ENCODE measurements at regions not wholly inside any gene's neighbourhood (a gene's known extent, or its start where the extent isn't known, plus 50 kb on each side); places are given as distances from the start of the nearest gene placed in this dataset.

DNA sequence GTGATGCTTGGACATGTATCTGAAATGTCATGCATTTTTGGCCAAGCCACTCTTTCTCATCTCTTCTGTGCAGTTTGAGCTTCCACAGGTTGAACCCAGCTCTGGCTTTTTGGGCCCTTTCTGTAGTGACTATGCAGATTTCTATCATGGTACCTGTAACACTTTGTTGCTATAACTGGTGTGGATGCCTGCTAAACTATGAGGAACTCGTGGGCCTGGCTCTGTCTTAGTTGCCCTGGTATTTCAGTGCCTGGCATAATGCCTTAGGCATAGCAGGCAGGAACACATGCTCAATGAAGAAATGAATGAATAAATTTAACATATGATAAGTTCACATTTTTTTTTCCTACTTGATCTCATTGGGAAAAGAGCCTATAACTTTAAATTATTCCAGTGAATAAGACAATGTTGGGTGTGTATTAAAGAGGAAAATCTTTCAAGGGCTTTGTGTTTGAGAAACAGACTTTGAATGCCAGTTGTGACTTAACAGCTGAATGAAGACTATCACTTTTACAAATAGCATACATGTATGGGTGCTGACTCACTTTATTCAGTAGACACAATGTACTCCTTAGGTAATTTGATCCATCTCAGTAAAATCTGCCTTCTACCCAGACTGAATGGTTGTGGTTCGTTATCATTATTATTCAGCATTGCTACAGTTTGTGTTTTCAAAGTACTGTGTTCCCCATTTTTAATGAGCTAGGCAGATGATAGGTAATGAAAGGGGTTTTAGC lies 86.4 kb upstream of the MAP4K3 start:
- Histone ChIP-seq H3K4me3 (ENCODE audit: low read depth, low read length, poor library complexity, severe bottlenecking) (no peak overlapping the region), H3K27me3 (replicated peaks; ENCODE audit: insufficient read depth, low read depth, low read length, poor library complexity) (no peaks in the 10 kb centered on the region), H3K4me1 (ENCODE audit: insufficient read depth, low read length, poor library complexity, severe bottlenecking) (peaks cover 12% of the 10 kb centered on the region), H3K36me3 (ENCODE audit: insufficient read depth, low read length, poor library complexity, severe bottlenecking) (no peaks in the 10 kb centered on the region), H3K27ac (ENCODE audit: low read depth, low read length, poor library complexity, severe bottlenecking) (peak overlapping the region; percentile 14), H3K9me3 (ENCODE audit: low read depth, low read length, poor library complexity, severe bottlenecking) (no peaks in the 10 kb centered on the region)
- TF ChIP-seq EZH2 (IDR thresholded peaks at IDR 0.05; ENCODE audit: borderline replicate concordance, low read depth, low read length, poor library complexity, severe bottlenecking): no peak
- TF ChIP-seq, protein P1, sequence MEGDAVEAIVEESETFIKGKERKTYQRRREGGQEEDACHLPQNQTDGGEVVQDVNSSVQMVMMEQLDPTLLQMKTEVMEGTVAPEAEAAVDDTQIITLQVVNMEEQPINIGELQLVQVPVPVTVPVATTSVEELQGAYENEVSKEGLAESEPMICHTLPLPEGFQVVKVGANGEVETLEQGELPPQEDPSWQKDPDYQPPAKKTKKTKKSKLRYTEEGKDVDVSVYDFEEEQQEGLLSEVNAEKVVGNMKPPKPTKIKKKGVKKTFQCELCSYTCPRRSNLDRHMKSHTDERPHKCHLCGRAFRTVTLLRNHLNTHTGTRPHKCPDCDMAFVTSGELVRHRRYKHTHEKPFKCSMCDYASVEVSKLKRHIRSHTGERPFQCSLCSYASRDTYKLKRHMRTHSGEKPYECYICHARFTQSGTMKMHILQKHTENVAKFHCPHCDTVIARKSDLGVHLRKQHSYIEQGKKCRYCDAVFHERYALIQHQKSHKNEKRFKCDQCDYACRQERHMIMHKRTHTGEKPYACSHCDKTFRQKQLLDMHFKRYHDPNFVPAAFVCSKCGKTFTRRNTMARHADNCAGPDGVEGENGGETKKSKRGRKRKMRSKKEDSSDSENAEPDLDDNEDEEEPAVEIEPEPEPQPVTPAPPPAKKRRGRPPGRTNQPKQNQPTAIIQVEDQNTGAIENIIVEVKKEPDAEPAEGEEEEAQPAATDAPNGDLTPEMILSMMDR (conservative IDR thresholded peaks at IDR 0.05; ENCODE audit: low read depth, low read length): no peak
- ChIA-PET POLR2A (ENCODE audit: low non-redundant PET) (no interaction called here), CTCF (no interaction called here)
- no TSS peak for BruUV-seq (replicated peaks)
- DNase-seq (ENCODE audit: low spot score): peak; percentile 65
- intact Hi-C loops (cut with micrococcal nuclease; ENCODE audit: unreplicated experiment): no loop called here

DNA sequence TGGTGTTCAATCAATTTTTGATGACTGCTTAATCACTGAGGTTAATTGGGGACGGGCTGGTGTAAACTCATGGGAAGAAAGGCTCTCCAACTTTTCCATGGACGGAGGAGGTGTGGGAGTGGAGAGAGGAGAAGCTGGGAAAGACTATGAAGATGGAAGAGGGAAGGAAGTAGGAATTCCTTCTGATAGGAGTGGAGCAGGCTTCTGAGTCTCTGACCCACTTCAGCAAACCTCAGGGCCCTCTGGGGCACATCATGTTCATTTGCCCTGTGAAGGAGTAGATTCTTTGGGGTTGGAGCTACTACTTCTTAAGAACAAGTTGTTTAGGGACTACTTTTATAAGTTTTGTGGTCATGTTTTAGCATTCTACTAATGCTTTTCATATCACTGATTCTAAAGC lies 87.0 kb upstream of the MAP4K3 start:
- ChIA-PET CTCF (no interaction called here), POLR2A (ENCODE audit: low non-redundant PET) (no interaction called here)
- no TSS peak for BruUV-seq (replicated peaks)

DNA sequence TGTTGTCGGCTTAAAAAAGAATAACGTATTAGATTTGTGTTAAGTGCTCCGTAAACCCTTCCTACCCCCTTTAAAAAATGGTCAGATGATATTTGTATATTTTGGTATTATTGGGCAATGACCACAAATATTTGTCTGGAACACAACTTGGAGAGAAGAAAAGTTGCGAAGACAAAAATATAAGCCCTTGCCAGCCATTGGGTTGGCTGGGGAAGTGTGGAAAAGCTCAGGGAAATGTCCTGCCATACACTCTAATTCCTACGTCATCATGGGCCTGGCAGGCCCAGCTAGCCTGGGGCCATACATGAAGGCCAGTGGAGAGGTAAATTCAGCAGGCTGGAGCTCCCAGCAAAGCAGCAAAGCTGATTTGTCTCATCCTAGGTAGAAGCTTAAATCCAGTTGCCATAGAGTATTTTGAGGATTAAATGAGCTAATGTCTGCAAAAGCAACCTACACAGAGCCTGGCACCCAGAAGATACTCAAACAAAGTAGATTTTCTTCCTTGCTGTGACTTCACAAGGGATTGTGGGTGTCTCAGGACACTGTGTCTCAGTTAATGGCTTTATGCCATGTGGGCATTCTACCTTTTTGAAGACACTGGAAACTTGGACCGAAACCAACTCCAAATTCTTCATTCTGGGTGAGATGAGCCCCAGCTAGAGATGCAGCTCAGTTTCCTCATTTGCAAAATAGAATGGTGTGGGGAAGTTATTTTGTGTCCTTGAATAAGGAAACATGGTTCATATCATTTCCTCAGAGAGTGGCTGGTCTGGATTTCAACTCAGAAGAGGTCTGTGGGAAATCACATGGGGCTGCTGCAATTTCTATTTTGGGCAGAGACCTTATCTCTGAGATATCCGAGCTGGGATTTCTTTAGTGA lies 87.9 kb upstream of the MAP4K3 start:
- DNase-seq (ENCODE audit: low spot score): no peak
- Histone ChIP-seq H3K27me3 (replicated peaks; ENCODE audit: insufficient read depth, low read depth, low read length, poor library complexity) (no peaks in the 10 kb centered on the region), H3K9me3 (ENCODE audit: low read depth, low read length, poor library complexity, severe bottlenecking) (no peaks in the 10 kb centered on the region), H3K4me3 (ENCODE audit: low read depth, low read length, poor library complexity, severe bottlenecking) (no peak overlapping the region), H3K4me1 (ENCODE audit: insufficient read depth, low read length, poor library complexity, severe bottlenecking) (peaks cover 17% of the 10 kb centered on the region), H3K27ac (ENCODE audit: low read depth, low read length, poor library complexity, severe bottlenecking) (no peak overlapping the region), H3K36me3 (ENCODE audit: insufficient read depth, low read length, poor library complexity, severe bottlenecking) (no peaks in the 10 kb centered on the region)
- ChIA-PET POLR2A (ENCODE audit: low non-redundant PET) (no interaction called here), CTCF (no interaction called here)
- no TSS peak for BruUV-seq (replicated peaks)
- intact Hi-C loops (cut with micrococcal nuclease; ENCODE audit: unreplicated experiment): no loop called here
- TF ChIP-seq EZH2 (IDR thresholded peaks at IDR 0.05; ENCODE audit: borderline replicate concordance, low read depth, low read length, poor library complexity, severe bottlenecking): no peak
- TF ChIP-seq, protein P1 (conservative IDR thresholded peaks at IDR 0.05; ENCODE audit: low read depth, low read length): no peak

More for the DNA sequence above, 87.0 kb upstream of the MAP4K3 start:
- Histone ChIP-seq H3K4me1 (ENCODE audit: insufficient read depth, low read length, poor library complexity, severe bottlenecking) (peaks cover 8% of the 10 kb centered on the region), H3K27me3 (replicated peaks; ENCODE audit: insufficient read depth, low read depth, low read length, poor library complexity) (no peaks in the 10 kb centered on the region), H3K36me3 (ENCODE audit: insufficient read depth, low read length, poor library complexity, severe bottlenecking) (no peaks in the 10 kb centered on the region), H3K4me3 (ENCODE audit: low read depth, low read length, poor library complexity, severe bottlenecking) (no peak overlapping the region), H3K27ac (ENCODE audit: low read depth, low read length, poor library complexity, severe bottlenecking) (no peak overlapping the region), H3K9me3 (ENCODE audit: low read depth, low read length, poor library complexity, severe bottlenecking) (no peaks in the 10 kb centered on the region)
- TF ChIP-seq, protein P1 (conservative IDR thresholded peaks at IDR 0.05; ENCODE audit: low read depth, low read length): no peak
- no peak for TF ChIP-seq EZH2 (IDR thresholded peaks at IDR 0.05; ENCODE audit: borderline replicate concordance, low read depth, low read length, poor library complexity, severe bottlenecking)
- no peak for DNase-seq (ENCODE audit: low spot score)
- intact Hi-C loops (cut with micrococcal nuclease; ENCODE audit: unreplicated experiment): no loop called here

All from A673 (cell line).